Small intestine (tissue), 7 donors: ENCODE measurements at regions not wholly inside any gene's neighbourhood (a gene's known extent, or its start where the extent isn't known, plus 50 kb on each side); places are given as distances from the start of the nearest gene placed in this dataset.

Experiments
- DNase-seq, 2 donors: peaks; one replicate each; pipeline versions ENCODE4 v3.0.0 to v3.0.0-alpha.2; 2013
- FAIRE-seq: peaks from 2 replicates; lab custom pipeline; 2012; peaks lifted over from hg19 to GRCh38; lab: Jason Lieb, UNC
- H3K27ac ChIP-seq, 3 donors: one replicate each; pipeline ENCODE4 v1.5.1; 2013; ENCODE audit warnings: low read length in 2 of 3, mild to moderate bottlenecking in 2 of 3, control low read depth in 1 of 3, inconsistent platforms in 1 of 3, low read depth in 1 of 3, moderate library complexity in 1 of 3
- H3K27me3 ChIP-seq, 3 donors: one replicate each; pipeline ENCODE4 v1.6.1; 2013; ENCODE audit warnings: low read length in 3 of 3, inconsistent platforms in 1 of 3; ENCODE audit not compliant: control insufficient read depth in 3 of 3, insufficient read depth in 3 of 3
- H3K36me3 ChIP-seq, 3 donors: one replicate each; pipeline ENCODE4 v1.6.1; 2013; ENCODE audit warnings: low read length in 3 of 3, inconsistent platforms in 1 of 3, low read depth in 1 of 3, mild to moderate bottlenecking in 1 of 3, moderate library complexity in 1 of 3; ENCODE audit not compliant: control insufficient read depth in 3 of 3, insufficient read depth in 2 of 3
- H3K4me1 ChIP-seq, 3 donors: one replicate each; pipeline ENCODE4 v1.6.1; 2013; ENCODE audit warnings: low read length in 2 of 3, inconsistent platforms in 1 of 3, low read depth in 1 of 3, mild to moderate bottlenecking in 1 of 3, moderate library complexity in 1 of 3; ENCODE audit not compliant: control insufficient read depth in 3 of 3, insufficient read depth in 2 of 3
- H3K4me3 ChIP-seq, 3 donors: one replicate each; pipeline ENCODE4 v1.5.1; 2013; ENCODE audit warnings: low read length in 3 of 3, control low read depth in 1 of 3, inconsistent platforms in 1 of 3, low read depth in 1 of 3, mild to moderate bottlenecking in 1 of 3, moderate library complexity in 1 of 3
- H3K9me3 ChIP-seq, 2 donors: one replicate each; pipeline ENCODE4 v1.6.1; 2013; ENCODE audit warnings: low read depth in 1 of 2, low read length in 1 of 2; ENCODE audit not compliant: control insufficient read depth in 2 of 2, insufficient read depth in 1 of 2
- WGBS, 3 donors: extraction: QIAGEN DNeasy Blood & Tissue Kit; methylation state at CpG; one replicate each; pipeline ENCODE4 v1.1.7; 2013; 5-methylcytosine and 5-hydroxymethylcytosine counted together
- donor health status: healthy with polysubstance abuse.
- donor health status: control.
- donor health status: control.
- donor health status: Bipolar disorder and iron deficiency.
- donor health status: healthy.

- no peak for DNase-seq
- H3K36me3 ChIP-seq = no peaks in the 10 kb centered on the region
- no peaks in the 10 kb centered on the region for H3K27me3 ChIP-seq
- no peaks in the 10 kb centered on the region for H3K9me3 ChIP-seq
- H3K27ac ChIP-seq = no peak overlapping the region
- 89 to 91% (median 90%) methylated on average over 17 of the region's 17 CpGs for WGBS, 3 donors
- no peak overlapping the region for H3K4me3 ChIP-seq
- no peaks in the 10 kb centered on the region for H3K4me1 ChIP-seq
- FAIRE-seq = no peak
These were observed 50.8 kb upstream of the OCM2 start for GRCh38 chr7:98040626-98041360.

GRCh38 chr7:98046816-98047215 is 56.8 kb upstream of the OCM2 start:
- Histone ChIP-seq H3K9me3 (no peaks in the 10 kb centered on the region), H3K4me3 (no peak overlapping the region), H3K27ac (no peak overlapping the region), H3K27me3 (peaks cover 0 to 7% (median 4%) of the 10 kb centered on the region in 3 donors), H3K4me1 (no peaks in the 10 kb centered on the region), H3K36me3 (no peaks in the 10 kb centered on the region)
- no peak for FAIRE-seq
- DNase-seq = no peak
- 62 to 71% (median 64%) methylated on average over 6 of the region's 6 CpGs for WGBS, 3 donors

- FAIRE-seq (no peak), DNase-seq (no peak)
- no peaks in the 10 kb centered on the region for H3K36me3 ChIP-seq
- WGBS, 3 donors = 77 to 80% (median 80%) methylated on average over 9 of the region's 9 CpGs
- H3K4me3 ChIP-seq = no peak overlapping the region
- peaks cover 0 to 7% (median 5%) of the 10 kb centered on the region in 3 donors for H3K27me3 ChIP-seq
- no peak overlapping the region for H3K27ac ChIP-seq
- H3K9me3 ChIP-seq = no peaks in the 10 kb centered on the region
- no peaks in the 10 kb centered on the region for H3K4me1 ChIP-seq
These were observed 57.6 kb upstream of the LMTK2 start for GRCh38 chr7:98049034-98049433.

GRCh38 chr7:98051118-98051744 is 55.4 kb upstream of the LMTK2 start:
- DNase-seq = peak; percentile 17 to 42
- 12 to 20% (median 18%) methylated on average over 24 of the region's 24 CpGs for WGBS, 3 donors
- no peaks in the 10 kb centered on the region for H3K9me3 ChIP-seq
- H3K27ac ChIP-seq = no peak overlapping the region
- peaks cover 0 to 6% (median 0%) of the 10 kb centered on the region in 3 donors for H3K4me1 ChIP-seq
- no peak overlapping the region for H3K4me3 ChIP-seq
- FAIRE-seq = no peak
- H3K27me3 ChIP-seq = peaks cover 0 to 7% (median 5%) of the 10 kb centered on the region in 3 donors
- H3K36me3 ChIP-seq = no peaks in the 10 kb centered on the region

GRCh38 chr7:98054585-98054984 is 52.1 kb upstream of the LMTK2 start:
- 48 to 81% (median 55%) methylated on average over 4 of the region's 4 CpGs for WGBS, 3 donors
- DNase-seq (peak; percentile 59 to 66), FAIRE-seq (no peak)
- no peak overlapping the region for H3K27ac ChIP-seq
- no peaks in the 10 kb centered on the region for H3K36me3 ChIP-seq
- peaks cover 0 to 6% (median 0%) of the 10 kb centered on the region in 3 donors for H3K4me1 ChIP-seq
- no peak overlapping the region for H3K4me3 ChIP-seq
- peaks cover 0 to 7% (median 5%) of the 10 kb centered on the region in 3 donors for H3K27me3 ChIP-seq
- H3K9me3 ChIP-seq = no peaks in the 10 kb centered on the region

- H3K4me3 ChIP-seq = no peak overlapping the region
- no peaks in the 10 kb centered on the region for H3K9me3 ChIP-seq
- H3K36me3 ChIP-seq = no peaks in the 10 kb centered on the region
- peaks cover 0 to 5% (median 3%) of the 10 kb centered on the region in 3 donors for H3K27me3 ChIP-seq
- FAIRE-seq = no peak
- DNase-seq = no peak
- no peak overlapping the region for H3K27ac ChIP-seq
- 74 to 83% (median 78%) methylated on average over 9 of the region's 9 CpGs for WGBS, 3 donors
- H3K4me1 ChIP-seq = peaks cover 0 to 6% (median 0%) of the 10 kb centered on the region in 3 donors
These were observed 50.1 kb upstream of the LMTK2 start for GRCh38 chr7:98056580-98056979.
